Kidney epithelial cell (primary cell): ENCODE measurements at regions not wholly inside any gene's neighbourhood (a gene's known extent, or its start where the extent isn't known, plus 50 kb on each side); places are given as distances from the start of the nearest gene placed in this dataset.
"Not testable (repeated sequence)": the region's sequence is repeated elsewhere in the genome, so short reads cannot be mapped to it uniquely, and the experiment has no call there.

Experiments used
- DNase-seq: peaks from one replicate; pipeline ENCODE4 v3.0.0-alpha.2; 2010; ENCODE audit warnings: low read depth
- H3K27me3 ChIP-seq: 2 replicates; pipeline ENCODE4 v1.6.0; 2011; ENCODE audit warnings: low read length; ENCODE audit not compliant: control insufficient read depth, insufficient read depth
- H3K36me3 ChIP-seq: 2 replicates; pipeline ENCODE4 v1.5.1; 2011; ENCODE audit warnings: low read length; ENCODE audit not compliant: control insufficient read depth, insufficient read depth
- H3K4me3 ChIP-seq: 2 replicates; pipeline ENCODE4 v1.5.1; 2011; ENCODE audit warnings: low read depth, mild to moderate bottlenecking, control low read depth, low read length
- TF ChIP-seq, protein P1 (sequence below): IDR thresholded peaks from 2 replicates; pipeline ENCODE4 v1.5.1; 2011; ENCODE audit warnings: mild to moderate bottlenecking, moderate library complexity, low read length, control low read depth, inconsistent platforms; ENCODE audit not compliant: insufficient read depth, poor library complexity, severe bottlenecking

GRCh38 chrX:138254001-138254400 is 457.5 kb downstream of the FGF13 start:
- no peaks in the 10 kb centered on the region for H3K27me3 ChIP-seq
- H3K36me3 ChIP-seq, result no peaks in the 10 kb centered on the region
- DNase-seq, result no peak
- TF ChIP-seq, protein P1, sequence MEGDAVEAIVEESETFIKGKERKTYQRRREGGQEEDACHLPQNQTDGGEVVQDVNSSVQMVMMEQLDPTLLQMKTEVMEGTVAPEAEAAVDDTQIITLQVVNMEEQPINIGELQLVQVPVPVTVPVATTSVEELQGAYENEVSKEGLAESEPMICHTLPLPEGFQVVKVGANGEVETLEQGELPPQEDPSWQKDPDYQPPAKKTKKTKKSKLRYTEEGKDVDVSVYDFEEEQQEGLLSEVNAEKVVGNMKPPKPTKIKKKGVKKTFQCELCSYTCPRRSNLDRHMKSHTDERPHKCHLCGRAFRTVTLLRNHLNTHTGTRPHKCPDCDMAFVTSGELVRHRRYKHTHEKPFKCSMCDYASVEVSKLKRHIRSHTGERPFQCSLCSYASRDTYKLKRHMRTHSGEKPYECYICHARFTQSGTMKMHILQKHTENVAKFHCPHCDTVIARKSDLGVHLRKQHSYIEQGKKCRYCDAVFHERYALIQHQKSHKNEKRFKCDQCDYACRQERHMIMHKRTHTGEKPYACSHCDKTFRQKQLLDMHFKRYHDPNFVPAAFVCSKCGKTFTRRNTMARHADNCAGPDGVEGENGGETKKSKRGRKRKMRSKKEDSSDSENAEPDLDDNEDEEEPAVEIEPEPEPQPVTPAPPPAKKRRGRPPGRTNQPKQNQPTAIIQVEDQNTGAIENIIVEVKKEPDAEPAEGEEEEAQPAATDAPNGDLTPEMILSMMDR, result no peak
- no peak overlapping the region for H3K4me3 ChIP-seq

GRCh38 chrX:138255373-138255772 is 456.1 kb downstream of the FGF13 start:
- Histone ChIP-seq H3K4me3 (no peak overlapping the region), H3K27me3 (no peaks in the 10 kb centered on the region), H3K36me3 (no peaks in the 10 kb centered on the region)
- TF ChIP-seq, protein P1, result no peak
- no peak for DNase-seq

GRCh38 chrX:138264095-138264494 is 447.4 kb downstream of the FGF13 start:
- DNase-seq, result not testable (repeated sequence)

DNA sequence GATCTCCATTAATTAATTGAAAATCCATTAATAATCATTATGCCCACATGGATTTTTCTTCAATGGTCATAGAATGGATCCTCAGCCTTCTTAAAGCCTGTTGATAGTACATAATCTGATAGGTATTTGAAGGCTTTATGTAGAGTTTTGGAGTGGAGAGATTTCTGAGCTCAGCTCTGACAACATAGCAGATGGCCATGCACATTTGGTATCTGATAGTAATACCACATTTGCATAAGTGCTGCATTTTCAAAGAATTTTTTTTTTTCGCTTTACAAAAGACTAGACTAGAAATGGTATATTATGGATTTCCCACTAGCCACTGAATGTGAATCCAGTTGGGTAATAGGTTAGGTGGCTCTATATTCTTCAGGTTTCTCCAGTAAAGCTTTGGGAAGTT is 440.6 kb downstream of the FGF13 start:
- Histone ChIP-seq H3K4me3 (no peak overlapping the region), H3K36me3 (no peaks in the 10 kb centered on the region), H3K27me3 (no peaks in the 10 kb centered on the region)
- no peak for DNase-seq
- TF ChIP-seq, protein P1, result no peak

More at GRCh38 chrX:138264095-138264494, 447.4 kb downstream of the FGF13 start:
- not testable (repeated sequence) for H3K36me3 ChIP-seq, H3K4me3 ChIP-seq, H3K27me3 ChIP-seq

DNA sequence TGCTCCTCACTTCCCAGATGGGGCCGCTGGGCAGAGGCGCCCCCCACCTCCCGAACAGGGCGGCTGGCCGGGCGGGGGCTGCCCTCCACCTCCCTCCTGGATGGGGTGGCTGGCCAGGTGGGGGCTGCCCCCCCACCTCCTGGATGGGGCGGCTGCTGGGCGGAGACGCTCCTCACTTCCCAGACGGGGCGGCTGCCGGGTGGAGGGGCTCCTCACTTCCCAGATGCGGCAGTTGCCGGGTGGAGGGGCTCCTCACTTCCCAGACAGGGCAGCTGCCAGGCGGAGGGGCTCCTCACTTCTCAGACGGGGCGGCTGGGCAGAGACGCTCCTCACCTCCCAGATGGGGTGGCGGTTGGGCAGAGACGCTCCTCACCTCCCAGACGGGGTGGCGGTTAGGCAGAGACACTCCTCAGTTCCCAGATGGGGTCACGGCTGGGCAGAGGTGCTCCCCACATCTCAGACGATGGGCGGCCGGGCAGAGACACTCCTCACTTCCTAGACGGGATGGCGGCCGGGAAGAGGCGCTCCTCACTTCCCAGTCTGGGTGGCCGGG is 428.8 kb downstream of the FGF13 start:
- H3K4me3 ChIP-seq, DNase-seq, H3K36me3 ChIP-seq, H3K27me3 ChIP-seq: not testable (repeated sequence)

DNA sequence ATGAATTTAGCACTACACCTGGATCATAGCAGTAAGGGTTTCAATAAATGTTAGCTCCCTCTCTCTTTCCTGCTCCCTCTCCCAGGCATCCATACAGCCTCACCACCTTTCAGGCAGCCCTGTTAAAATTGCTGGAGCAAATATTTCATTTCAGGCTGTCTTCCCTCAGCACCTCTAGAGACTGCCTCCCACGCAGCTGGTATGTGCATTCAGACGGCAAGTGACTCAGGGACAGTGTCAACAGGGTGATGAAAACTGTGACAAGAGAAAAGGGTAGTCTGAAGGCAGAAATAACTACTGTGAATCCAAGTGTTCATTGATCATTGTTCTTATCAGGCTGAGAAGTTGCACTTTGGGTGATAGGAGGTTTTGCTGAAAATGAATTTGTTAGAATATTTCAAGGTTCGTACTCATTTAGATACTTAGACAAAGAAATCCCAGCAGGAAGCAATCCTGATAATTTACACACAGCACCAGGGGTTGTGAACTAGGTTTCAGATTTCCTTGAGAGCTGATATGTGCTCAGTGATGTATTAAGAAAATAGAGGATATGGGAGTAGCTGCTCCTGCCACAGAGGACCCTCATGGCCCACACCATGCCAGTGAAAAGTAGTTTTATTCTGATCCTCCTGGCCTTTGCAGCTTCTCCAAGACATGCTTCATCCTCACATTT is 424.2 kb downstream of the FGF13 start:
- no peak overlapping the region for H3K4me3 ChIP-seq
- TF ChIP-seq, protein P1, result no peak
- DNase-seq, result no peak
- no peaks in the 10 kb centered on the region for H3K36me3 ChIP-seq
- no peaks in the 10 kb centered on the region for H3K27me3 ChIP-seq

DNA sequence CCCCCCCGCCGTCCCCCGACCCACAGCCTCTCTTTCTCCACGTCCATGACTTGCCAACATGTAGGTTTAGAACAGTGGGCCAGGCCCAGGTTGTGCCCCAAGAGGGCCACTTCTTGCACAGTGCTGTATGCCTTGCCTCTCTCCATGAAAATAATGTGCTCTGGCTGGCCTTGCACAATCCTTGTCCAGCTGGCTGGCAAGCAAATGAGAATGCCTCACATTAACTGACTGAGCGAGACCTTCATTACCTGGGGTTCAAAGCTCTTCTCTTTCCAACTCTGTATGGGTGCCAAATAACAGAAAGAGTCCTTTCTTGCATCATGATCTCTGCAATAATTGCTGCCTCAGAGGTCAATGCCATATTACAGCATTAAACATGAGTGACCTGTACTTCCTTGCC is 416.6 kb downstream of the FGF13 start:
- TF ChIP-seq, protein P1, result no peak

More for the DNA sequence above, 416.6 kb downstream of the FGF13 start:
- H3K4me3 ChIP-seq, result no peak overlapping the region
- no peak for DNase-seq
- no peaks in the 10 kb centered on the region for H3K27me3 ChIP-seq
- no peaks in the 10 kb centered on the region for H3K36me3 ChIP-seq
